ENCODE measurements at regions not wholly inside any gene's neighbourhood (a gene's known extent, or its start where the extent isn't known, plus 50 kb on each side); places are given as distances from the start of the nearest gene placed in this dataset.

- TF ChIP-seq CTCF (conservative IDR thresholded peaks at IDR 0.05 in 1 of 2, IDR thresholded peaks at IDR 0.05 in 1 of 2; ENCODE audit: low read depth in 1 of 2, low read length in 2 of 2) (no peak), EZH2 (IDR thresholded peaks at IDR 0.05; ENCODE audit: low read length, missing control alignments) (no peak)
These were observed 62.7 kb upstream of the BRINP3 start for GRCh38 chr1:190540366-190540765.

All from fibroblast of lung (primary cell).